Calu3 (cell line): ENCODE measurements at regions not wholly inside any gene's neighbourhood (a gene's known extent, or its start where the extent isn't known, plus 50 kb on each side); places are given as distances from the start of the nearest gene placed in this dataset.

Source experiments
- BruUV-seq: library from RNA; stranded (reverse); fragments of 400-500 nt; replicated peaks from 2 replicates; lab custom pipeline; 2021; lab: Mats Ljungman, UMichigan
- CTCF ChIA-PET: fragments of 300-600 bp; sonication (Branson Sonifier 250); formaldehyde crosslinking; loops from one replicate; lab custom pipeline; 2022; ENCODE audit warnings: antibody characterized with exemption; lab: Charles Lee
- DNase-seq: peaks from one replicate; pipeline ENCODE4 v3.0.0; 2022
- H3K27ac Mint-ChIP-seq: one replicate; pipeline ENCODE4 v1.8.0; 2022; ENCODE audit warnings: mixed read lengths; ENCODE audit not compliant: unreplicated experiment
- H3K27me3 Mint-ChIP-seq: one replicate; pipeline ENCODE4 v1.8.0; 2022; ENCODE audit warnings: mixed read lengths; ENCODE audit not compliant: unreplicated experiment
- H3K36me3 Mint-ChIP-seq: one replicate; pipeline ENCODE4 v1.8.0; 2022; ENCODE audit warnings: mild to moderate bottlenecking, moderate library complexity, mixed read lengths; ENCODE audit not compliant: insufficient read depth, unreplicated experiment
- H3K4me1 Mint-ChIP-seq: one replicate; pipeline ENCODE4 v1.8.0; 2022; ENCODE audit warnings: mild to moderate bottlenecking, low read depth, mixed read lengths; ENCODE audit not compliant: unreplicated experiment
- H3K4me3 Mint-ChIP-seq: one replicate; pipeline ENCODE4 v1.8.0; 2022; ENCODE audit warnings: mild to moderate bottlenecking, low read depth, moderate library complexity, mixed read lengths; ENCODE audit not compliant: unreplicated experiment
- H3K9me3 Mint-ChIP-seq: one replicate; pipeline ENCODE4 v1.8.0; 2022; ENCODE audit warnings: low read depth, mixed read lengths; ENCODE audit not compliant: unreplicated experiment
- intact Hi-C: fragments of 100-400 bp; cut with micrococcal nuclease; formaldehyde crosslinking; loops from one replicate; pipeline ENCODE4 v1.10.0; 2022; ENCODE audit not compliant: unreplicated experiment
- TF ChIP-seq, protein P1 (sequence below): fragments of 200-600 bp; IDR thresholded peaks from one replicate; pipeline ENCODE4 v1.8.0; 2022; ENCODE audit warnings: antibody characterized with exemption; ENCODE audit not compliant: unreplicated experiment

DNA sequence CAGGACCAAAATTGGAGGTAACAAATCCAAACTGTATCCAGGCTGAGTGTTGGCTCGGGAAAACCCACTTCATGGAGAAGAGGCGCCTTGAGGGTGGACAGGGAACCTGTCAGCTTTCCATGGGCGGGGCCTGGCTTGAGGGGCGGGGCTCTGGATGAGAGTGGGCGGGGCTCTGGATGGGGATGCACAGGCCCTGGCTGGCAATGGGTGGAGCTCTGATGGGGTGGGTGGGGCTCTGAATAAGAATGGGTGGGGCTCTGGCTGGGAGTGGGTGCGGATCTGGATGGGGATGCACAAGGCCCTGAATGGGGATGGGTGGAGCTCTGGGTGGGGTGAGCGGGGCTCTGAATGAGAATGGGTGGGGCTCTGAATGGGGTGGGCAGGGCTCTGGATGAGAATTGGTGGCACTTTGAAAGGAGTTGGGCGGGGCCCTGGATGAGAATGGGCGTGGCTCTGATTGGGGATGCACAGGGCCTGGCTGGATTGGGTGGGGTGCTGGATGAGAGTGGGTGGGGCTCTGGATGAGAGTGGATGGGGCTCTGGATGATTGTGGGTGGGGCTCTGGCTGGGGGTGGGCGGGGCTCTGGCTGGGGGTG lies 96.6 kb upstream of the NPTX2 start:
- TF ChIP-seq, protein P1, sequence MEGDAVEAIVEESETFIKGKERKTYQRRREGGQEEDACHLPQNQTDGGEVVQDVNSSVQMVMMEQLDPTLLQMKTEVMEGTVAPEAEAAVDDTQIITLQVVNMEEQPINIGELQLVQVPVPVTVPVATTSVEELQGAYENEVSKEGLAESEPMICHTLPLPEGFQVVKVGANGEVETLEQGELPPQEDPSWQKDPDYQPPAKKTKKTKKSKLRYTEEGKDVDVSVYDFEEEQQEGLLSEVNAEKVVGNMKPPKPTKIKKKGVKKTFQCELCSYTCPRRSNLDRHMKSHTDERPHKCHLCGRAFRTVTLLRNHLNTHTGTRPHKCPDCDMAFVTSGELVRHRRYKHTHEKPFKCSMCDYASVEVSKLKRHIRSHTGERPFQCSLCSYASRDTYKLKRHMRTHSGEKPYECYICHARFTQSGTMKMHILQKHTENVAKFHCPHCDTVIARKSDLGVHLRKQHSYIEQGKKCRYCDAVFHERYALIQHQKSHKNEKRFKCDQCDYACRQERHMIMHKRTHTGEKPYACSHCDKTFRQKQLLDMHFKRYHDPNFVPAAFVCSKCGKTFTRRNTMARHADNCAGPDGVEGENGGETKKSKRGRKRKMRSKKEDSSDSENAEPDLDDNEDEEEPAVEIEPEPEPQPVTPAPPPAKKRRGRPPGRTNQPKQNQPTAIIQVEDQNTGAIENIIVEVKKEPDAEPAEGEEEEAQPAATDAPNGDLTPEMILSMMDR: no peak
- Mint-ChIP-seq H3K27ac (no peak overlapping the region), H3K4me1 (no peaks in the 10 kb centered on the region), H3K27me3 (peaks cover 31% of the 10 kb centered on the region), H3K9me3 (no peaks in the 10 kb centered on the region), H3K4me3 (no peak overlapping the region), H3K36me3 (no peaks in the 10 kb centered on the region)
- intact Hi-C loops: no loop called here
- no peak for DNase-seq
- CTCF ChIA-PET: no interaction called here
- no TSS peak for BruUV-seq

DNA sequence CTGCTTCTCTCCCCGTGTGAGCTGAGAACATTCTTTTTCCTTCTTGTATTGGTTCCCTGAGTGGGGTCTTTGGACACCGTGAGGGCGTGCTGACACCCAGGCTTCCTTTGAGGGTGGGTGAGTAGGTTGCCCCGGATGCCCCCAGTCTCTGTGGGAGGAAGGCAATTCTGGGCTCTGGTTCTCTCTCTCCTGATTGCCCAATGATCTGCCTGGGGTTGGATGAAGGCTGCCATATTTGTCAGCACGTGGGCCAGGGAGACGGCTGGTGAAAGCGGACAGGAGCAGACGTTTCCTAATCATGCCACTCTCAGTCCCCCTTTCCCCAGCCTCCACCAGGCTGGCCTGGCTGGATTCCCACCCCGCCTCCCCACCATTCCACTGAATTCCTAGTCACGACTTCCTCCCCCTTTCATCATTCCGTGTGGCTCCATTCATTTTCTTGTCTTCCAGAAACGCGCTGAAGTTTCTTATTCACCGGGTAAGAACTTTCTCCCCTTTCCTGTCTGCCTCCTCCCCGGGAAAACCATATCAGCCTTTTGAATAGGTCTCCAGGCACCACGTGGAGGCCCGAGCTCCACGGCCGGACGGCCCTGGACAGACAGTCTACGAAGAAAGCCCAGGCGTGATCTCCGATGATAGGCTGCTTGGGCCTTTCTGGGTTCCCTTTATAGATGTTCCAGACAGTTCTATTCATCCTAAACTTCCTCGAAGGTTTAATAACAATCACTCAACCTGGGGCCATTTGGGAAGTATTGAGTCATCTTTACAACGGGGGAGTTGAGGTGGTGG lies 98.7 kb upstream of the NPTX2 start:
- no peaks in the 10 kb centered on the region for H3K4me1 Mint-ChIP-seq
- H3K27me3 Mint-ChIP-seq: peaks cover 19% of the 10 kb centered on the region
- DNase-seq: no peak
- H3K9me3 Mint-ChIP-seq: no peaks in the 10 kb centered on the region
- CTCF ChIA-PET: no interaction called here
- intact Hi-C loops: no loop called here
- no peak overlapping the region for H3K4me3 Mint-ChIP-seq
- BruUV-seq: no TSS peak
- TF ChIP-seq, protein P1: no peak
- no peaks in the 10 kb centered on the region for H3K36me3 Mint-ChIP-seq
- H3K27ac Mint-ChIP-seq: no peak overlapping the region

GRCh38 chr7:98515201-98515600 lies 101.9 kb upstream of the NPTX2 start:
- no peak overlapping the region for H3K4me3 Mint-ChIP-seq

GRCh38 chr7:98514211-98515031 lies 102.7 kb upstream of the NPTX2 start:
- H3K27ac Mint-ChIP-seq: no peak overlapping the region
- H3K9me3 Mint-ChIP-seq: no peaks in the 10 kb centered on the region
- H3K27me3 Mint-ChIP-seq: peaks cover 20% of the 10 kb centered on the region
- no peak overlapping the region for H3K4me3 Mint-ChIP-seq
- BruUV-seq: no TSS peak
- no peak for DNase-seq
- H3K4me1 Mint-ChIP-seq: no peaks in the 10 kb centered on the region
- intact Hi-C loops: no loop called here
- CTCF ChIA-PET: no interaction called here
- TF ChIP-seq, protein P1: no peak
- no peaks in the 10 kb centered on the region for H3K36me3 Mint-ChIP-seq

More at GRCh38 chr7:98515201-98515600, 101.9 kb upstream of the NPTX2 start:
- peaks cover 20% of the 10 kb centered on the region for H3K27me3 Mint-ChIP-seq
- DNase-seq: no peak
- no peaks in the 10 kb centered on the region for H3K9me3 Mint-ChIP-seq
- intact Hi-C loops: no loop called here
- H3K27ac Mint-ChIP-seq: no peak overlapping the region
- TF ChIP-seq, protein P1: no peak
- H3K4me1 Mint-ChIP-seq: no peaks in the 10 kb centered on the region
- no TSS peak for BruUV-seq
- no peaks in the 10 kb centered on the region for H3K36me3 Mint-ChIP-seq
- CTCF ChIA-PET: no interaction called here
